C4-2B (cell line): ENCODE measurements at regions not wholly inside any gene's neighbourhood (a gene's known extent, or its start where the extent isn't known, plus 50 kb on each side); places are given as distances from the start of the nearest gene placed in this dataset.
"Not testable (repeated sequence)": the region's sequence is repeated elsewhere in the genome, so short reads cannot be mapped to it uniquely, and the experiment has no call there.

Source experiments
- H3K27ac ChIP-seq: fragments of 450-650 bp; 2 replicates; pipeline ENCODE4 v1.5.1; 2017
- CTCF ChIP-seq: fragments of 450-650 bp; conservative IDR thresholded peaks from 2 replicates; pipeline ENCODE4 v1.5.1; 2017; ENCODE audit warnings: mild to moderate bottlenecking
- ZFX ChIP-seq: fragments of 450-650 bp; IDR thresholded peaks from 2 replicates; pipeline ENCODE4 v1.6.1; 2017

- no peak overlapping the region for H3K27ac ChIP-seq
- no peak for TF ChIP-seq CTCF
- no peak for TF ChIP-seq ZFX
Observed at GRCh38 chr2:196515608-196516007, 123.9 kb upstream of the CCDC150 start.

GRCh38 chr2:196516564-196516963 is 123.0 kb upstream of the CCDC150 start:
- TF ChIP-seq ZFX, result no peak
- no peak for TF ChIP-seq CTCF
- H3K27ac ChIP-seq, result no peak overlapping the region

- no peak for TF ChIP-seq ZFX
- TF ChIP-seq CTCF, result no peak
- no peak overlapping the region for H3K27ac ChIP-seq
Observed at GRCh38 chr2:196520605-196521004, 118.9 kb upstream of the CCDC150 start.

- H3K27ac ChIP-seq, result not testable (repeated sequence)
Observed at GRCh38 chr2:196526981-196527725, 112.4 kb upstream of the CCDC150 start.

GRCh38 chr2:196528486-196529223 is 110.9 kb upstream of the CCDC150 start:
- no peak overlapping the region for H3K27ac ChIP-seq
- TF ChIP-seq CTCF (no peak), ZFX (no peak)

- TF ChIP-seq ZFX (no peak), CTCF (no peak)
- H3K27ac ChIP-seq, result no peak overlapping the region
Observed at GRCh38 chr2:196530910-196531309, 108.6 kb upstream of the CCDC150 start.

GRCh38 chr2:196533772-196534397 is 105.6 kb upstream of the CCDC150 start:
- no peak for TF ChIP-seq ZFX

GRCh38 chr2:196534495-196534894 is 105.0 kb upstream of the CCDC150 start:
- no peak overlapping the region for H3K27ac ChIP-seq
- no peak for TF ChIP-seq CTCF
- no peak for TF ChIP-seq ZFX

More at GRCh38 chr2:196533772-196534397, 105.6 kb upstream of the CCDC150 start:
- H3K27ac ChIP-seq, result no peak overlapping the region
